Keratinocyte (primary cell): ENCODE measurements at regions not wholly inside any gene's neighbourhood (a gene's known extent, or its start where the extent isn't known, plus 50 kb on each side); places are given as distances from the start of the nearest gene placed in this dataset.

Experiments used
- DNase-seq: peaks from one replicate; pipeline ENCODE4 v3.0.0-alpha.2; 2011; ENCODE audit warnings: low read depth, missing footprints, low spot score
- FAIRE-seq: peaks from 2 replicates; lab custom pipeline; 2011; peaks lifted over from hg19 to GRCh38; lab: Jason Lieb, UNC
- H2AFZ ChIP-seq: 2 replicates; pipeline ENCODE4 v1.6.0; 2012; ENCODE audit warnings: low read length, control low read depth, inconsistent platforms; ENCODE audit not compliant: control insufficient read depth
- H3K27ac ChIP-seq: 2 replicates; pipeline ENCODE4 v1.5.1; 2011; ENCODE audit warnings: low read length; ENCODE audit not compliant: control insufficient read depth, insufficient read depth
- H3K27me3 ChIP-seq: 3 replicates; pipeline ENCODE4 v1.6.0; 2011; ENCODE audit warnings: low read length; ENCODE audit not compliant: control insufficient read depth, insufficient read depth; ENCODE audit errors: extremely low read depth
- H3K36me3 ChIP-seq, 2 experiments: 2 replicates in 1 of 2; 3 replicates in 1 of 2; pipeline ENCODE4 v1.5.1; 2011; ENCODE audit warnings: low read length in 2 of 2, mild to moderate bottlenecking in 1 of 2; ENCODE audit not compliant: control insufficient read depth in 2 of 2, insufficient read depth in 2 of 2; ENCODE audit errors: extremely low read depth in 1 of 2
- H3K4me1 ChIP-seq: 3 replicates; pipeline ENCODE4 v1.5.1; 2011; ENCODE audit warnings: low read length; ENCODE audit not compliant: control insufficient read depth, insufficient read depth; ENCODE audit errors: extremely low read depth
- H3K4me2 ChIP-seq: 3 replicates; pipeline ENCODE4 v1.6.0; 2011; ENCODE audit warnings: low read depth, low read length; ENCODE audit not compliant: control insufficient read depth, insufficient read depth; ENCODE audit errors: extremely low read depth
- H3K4me3 ChIP-seq, 3 experiments: fragments of 200-600 bp in 1 of 3; sonication (generic) in 1 of 3; 2 replicates in 2 of 3; 3 replicates in 1 of 3; pipeline ENCODE4 v1.5.1; 2011 to 2016; ENCODE audit warnings: low read length in 3 of 3, mild to moderate bottlenecking in 3 of 3, control low read depth in 2 of 3, inconsistent platforms in 1 of 3, low read depth in 1 of 3, mixed read lengths in 1 of 3, mixed run types in 1 of 3, moderate library complexity in 1 of 3; ENCODE audit not compliant: control insufficient read depth in 2 of 3, insufficient read depth in 2 of 3; ENCODE audit errors: extremely low read depth in 1 of 3
- H3K79me2 ChIP-seq: 2 replicates; pipeline ENCODE4 v1.6.0; 2012; ENCODE audit warnings: low read length; ENCODE audit not compliant: control insufficient read depth, insufficient read depth
- H3K9ac ChIP-seq: 3 replicates; pipeline ENCODE4 v1.6.0; 2011; ENCODE audit warnings: low read length; ENCODE audit not compliant: control insufficient read depth, insufficient read depth; ENCODE audit errors: extremely low read depth
- H3K9me1 ChIP-seq: 3 replicates; pipeline ENCODE4 v1.6.0; 2011; ENCODE audit warnings: low read length; ENCODE audit not compliant: control insufficient read depth, insufficient read depth; ENCODE audit errors: extremely low read depth
- H3K9me3 ChIP-seq: 2 replicates; pipeline ENCODE4 v1.5.1; 2012; ENCODE audit warnings: low read depth, low read length; ENCODE audit not compliant: control insufficient read depth
- H4K20me1 ChIP-seq: 3 replicates; pipeline ENCODE4 v1.6.0; 2011; ENCODE audit warnings: low read length; ENCODE audit not compliant: control insufficient read depth, insufficient read depth; ENCODE audit errors: extremely low read depth
- EZH2 ChIP-seq: IDR thresholded peaks from one replicate; pipeline ENCODE4 v1.6.1; 2012; ENCODE audit warnings: inconsistent platforms, mild to moderate bottlenecking, low read length, moderate library complexity
- dilution Hi-C: fragments of 300-500 bp; cut with MboI; formaldehyde crosslinking; loops from one replicate; pipeline ENCODE4 v1.7.0; 2020; ENCODE audit warnings: low sequenced_read_pairs; ENCODE audit not compliant: extremely low pct_ligation_motif_present
- TF ChIP-seq, protein P1 (sequence below), 3 experiments: IDR thresholded peaks in 1 of 3; conservative IDR thresholded peaks in 1 of 3; optimal IDR thresholded peaks in 1 of 3; 2 replicates in 2 of 3; 3 replicates in 1 of 3; pipeline versions ENCODE3 to v1.5.1; 2011; ENCODE audit warnings: low read length in 3 of 3, mild to moderate bottlenecking in 3 of 3, moderate library complexity in 2 of 3, control low read depth in 1 of 3, inconsistent platforms in 1 of 3; ENCODE audit not compliant: insufficient read depth in 2 of 3; ENCODE audit errors: extremely low read depth in 1 of 3

DNA sequence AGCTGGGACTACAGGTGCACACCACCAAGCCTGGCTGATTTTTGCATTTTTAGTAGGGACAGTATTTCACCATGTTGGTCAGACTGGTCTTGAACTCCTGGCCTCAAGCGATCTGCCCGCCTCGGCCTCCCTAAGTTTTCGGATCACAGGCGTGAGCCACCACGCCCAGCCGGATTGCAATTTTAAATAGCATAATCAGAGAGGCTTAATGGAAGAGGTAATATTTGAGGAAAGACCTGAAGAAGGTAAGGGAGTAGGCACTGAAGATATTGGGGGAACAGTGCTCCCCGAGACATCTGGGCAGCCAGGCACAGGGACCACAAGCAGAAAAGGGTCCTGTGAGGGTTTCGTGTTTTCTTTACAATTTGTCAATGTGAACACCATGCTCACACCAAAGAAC is 61.4 kb upstream of the USP6NL start:
- no peak for TF ChIP-seq EZH2
- TF ChIP-seq, protein P1, sequence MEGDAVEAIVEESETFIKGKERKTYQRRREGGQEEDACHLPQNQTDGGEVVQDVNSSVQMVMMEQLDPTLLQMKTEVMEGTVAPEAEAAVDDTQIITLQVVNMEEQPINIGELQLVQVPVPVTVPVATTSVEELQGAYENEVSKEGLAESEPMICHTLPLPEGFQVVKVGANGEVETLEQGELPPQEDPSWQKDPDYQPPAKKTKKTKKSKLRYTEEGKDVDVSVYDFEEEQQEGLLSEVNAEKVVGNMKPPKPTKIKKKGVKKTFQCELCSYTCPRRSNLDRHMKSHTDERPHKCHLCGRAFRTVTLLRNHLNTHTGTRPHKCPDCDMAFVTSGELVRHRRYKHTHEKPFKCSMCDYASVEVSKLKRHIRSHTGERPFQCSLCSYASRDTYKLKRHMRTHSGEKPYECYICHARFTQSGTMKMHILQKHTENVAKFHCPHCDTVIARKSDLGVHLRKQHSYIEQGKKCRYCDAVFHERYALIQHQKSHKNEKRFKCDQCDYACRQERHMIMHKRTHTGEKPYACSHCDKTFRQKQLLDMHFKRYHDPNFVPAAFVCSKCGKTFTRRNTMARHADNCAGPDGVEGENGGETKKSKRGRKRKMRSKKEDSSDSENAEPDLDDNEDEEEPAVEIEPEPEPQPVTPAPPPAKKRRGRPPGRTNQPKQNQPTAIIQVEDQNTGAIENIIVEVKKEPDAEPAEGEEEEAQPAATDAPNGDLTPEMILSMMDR (optimal IDR thresholded peaks at IDR 0.05 in 1 of 3, IDR thresholded peaks at IDR 0.05 in 1 of 3, conservative IDR thresholded peaks at IDR 0.05 in 1 of 3; ENCODE audit: extremely low read depth in 1 of 3, insufficient read depth in 2 of 3, low read length in 3 of 3): no peak
- Histone ChIP-seq H3K27ac (no peak overlapping the region), H3K4me2 (no peak overlapping the region), H3K9ac (no peak overlapping the region), H3K9me3 (no peaks in the 10 kb centered on the region), H3K4me3 (no peak overlapping the region), H2AFZ (no peak overlapping the region), H3K9me1 (no peaks in the 10 kb centered on the region), H3K27me3 (no peaks in the 10 kb centered on the region), H3K4me1 (no peaks in the 10 kb centered on the region), H3K36me3 (no peaks in the 10 kb centered on the region), H4K20me1 (no peaks in the 10 kb centered on the region), H3K79me2 (no peaks in the 10 kb centered on the region)
- DNase-seq: no peak
- no peak for FAIRE-seq
- dilution Hi-C loops: no loop called here

DNA sequence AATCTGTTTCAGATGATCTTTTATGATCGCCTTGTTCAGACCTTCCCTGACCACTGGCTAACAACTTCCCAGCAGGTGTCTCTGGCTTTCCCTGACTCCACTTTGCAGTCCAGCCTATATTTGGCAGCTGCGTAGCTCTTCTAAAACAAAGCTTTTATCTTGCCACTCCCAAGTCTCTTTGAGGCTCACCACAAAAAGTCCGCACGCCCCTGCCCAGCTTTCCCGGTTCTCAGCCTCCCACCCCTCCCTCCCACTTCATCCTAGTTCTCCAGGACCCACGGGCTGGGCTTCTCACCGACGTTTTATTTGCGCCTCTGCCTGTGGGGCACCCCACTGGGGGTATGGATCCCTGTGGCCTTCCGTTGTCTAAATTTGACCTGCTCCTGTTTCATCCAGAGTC is 58.9 kb upstream of the USP6NL start:
- Histone ChIP-seq H3K36me3 (no peaks in the 10 kb centered on the region), H3K27ac (no peak overlapping the region), H3K9ac (no peak overlapping the region), H3K27me3 (no peaks in the 10 kb centered on the region), H3K4me3 (no peak overlapping the region), H3K9me1 (no peaks in the 10 kb centered on the region), H3K4me1 (no peaks in the 10 kb centered on the region), H3K79me2 (no peaks in the 10 kb centered on the region), H3K4me2 (no peak overlapping the region), H2AFZ (no peak overlapping the region), H3K9me3 (no peaks in the 10 kb centered on the region), H4K20me1 (no peaks in the 10 kb centered on the region)
- no peak for TF ChIP-seq EZH2
- TF ChIP-seq, protein P1 (optimal IDR thresholded peaks at IDR 0.05 in 1 of 3, IDR thresholded peaks at IDR 0.05 in 1 of 3, conservative IDR thresholded peaks at IDR 0.05 in 1 of 3; ENCODE audit: extremely low read depth in 1 of 3, insufficient read depth in 2 of 3, low read length in 3 of 3): no peak
- dilution Hi-C loops: no loop called here
- DNase-seq (no peak), FAIRE-seq (no peak)
